HL-60 (cell line): ENCODE measurements at regions not wholly inside any gene's neighbourhood (a gene's known extent, or its start where the extent isn't known, plus 50 kb on each side); places are given as distances from the start of the nearest gene placed in this dataset.

Experiments used
- DNase-seq, 2 experiments: peaks; one replicate each; pipeline ENCODE4 v3.0.0-alpha.2; 2010 to 2020; ENCODE audit warnings: low read depth in 1 of 2, low spot score in 1 of 2
- H3K27ac ChIP-seq: fragments of 250-450 bp; sonication (Bioruptor Pico); replicated peaks from 2 replicates; pipeline ENCODE4 v1.5.1; 2020; ENCODE audit warnings: mild to moderate bottlenecking, moderate library complexity
- H3K27me3 ChIP-seq: fragments of 250-450 bp; sonication (Bioruptor Pico); 2 replicates; pipeline ENCODE4 v1.5.1; 2021; ENCODE audit warnings: mild to moderate bottlenecking, moderate library complexity; ENCODE audit not compliant: insufficient read depth, poor library complexity, severe bottlenecking
- H3K4me3 ChIP-seq: replicated peaks from 2 replicates; pipeline ENCODE4 v1.5.1; 2011; ENCODE audit warnings: mild to moderate bottlenecking, control low read depth, low read length; ENCODE audit not compliant: insufficient read depth
- CTCF ChIP-seq: IDR thresholded peaks from one replicate; pipeline ENCODE4 v1.5.1; 2011; ENCODE audit warnings: low read length, control low read depth, inconsistent platforms; ENCODE audit not compliant: insufficient read depth
- GABPA ChIP-seq: IDR thresholded peaks from 2 replicates; pipeline ENCODE4 v1.6.1; 2012; ENCODE audit warnings: low read depth
- POLR2AphosphoS5 ChIP-seq: IDR thresholded peaks from 2 replicates; pipeline ENCODE4 v1.6.1; 2012; ENCODE audit warnings: low read depth
- REST ChIP-seq: IDR thresholded peaks from 2 replicates; pipeline ENCODE4 v1.6.1; 2012; ENCODE audit warnings: low read depth; ENCODE audit not compliant: insufficient replicate concordance
- SPI1 ChIP-seq: IDR thresholded peaks from 2 replicates; pipeline ENCODE4 v1.6.1; 2012; ENCODE audit warnings: low read depth, mild to moderate bottlenecking, borderline replicate concordance

- Histone ChIP-seq H3K4me3 (no peak overlapping the region), H3K27me3 (peaks cover 10% of the 10 kb centered on the region), H3K27ac (no peak overlapping the region)
- TF ChIP-seq GABPA (no peak), REST (no peak)
- no peak for DNase-seq
Observed at GRCh38 chr17:73906896-73907870, 262.9 kb upstream of the SDK2 start.

- Histone ChIP-seq H3K27me3 (peaks cover under 1% of the 10 kb centered on the region), H3K27ac (no peak overlapping the region)
Observed at GRCh38 chr17:73909186-73909585, 264.9 kb upstream of the SDK2 start.

GRCh38 chr17:73910206-73910605 is 266.0 kb upstream of the SDK2 start:
- DNase-seq = no peak

More at GRCh38 chr17:73909186-73909585, 264.9 kb upstream of the SDK2 start:
- TF ChIP-seq REST = no peak
- TF ChIP-seq CTCF = no peak
- TF ChIP-seq POLR2AphosphoS5 = no peak
- no peak for TF ChIP-seq GABPA
- TF ChIP-seq SPI1 = no peak
- no peak for DNase-seq
- H3K4me3 ChIP-seq = no peak overlapping the region

More at GRCh38 chr17:73910206-73910605, 266.0 kb upstream of the SDK2 start:
- H3K27me3 ChIP-seq = no peaks in the 10 kb centered on the region
- no peak overlapping the region for H3K27ac ChIP-seq
- TF ChIP-seq CTCF = no peak
- no peak for TF ChIP-seq SPI1
- TF ChIP-seq GABPA = no peak
- H3K4me3 ChIP-seq = no peak overlapping the region
